Activated naive CD4-positive, alpha-beta T cell treated with anti-CD3 and anti-CD28 coated beads, Interleukin-2, amount 50 U/mL, for 24 hours (primary cell): ENCODE measurements at regions not wholly inside any gene's neighbourhood (a gene's known extent, or its start where the extent isn't known, plus 50 kb on each side); places are given as distances from the start of the nearest gene placed in this dataset.

Source experiments
- H3K27ac Mint-ChIP-seq: one replicate; pipeline ENCODE4 v1.8.0; 2021; ENCODE audit warnings: mild to moderate bottlenecking, mixed read lengths
- H3K27me3 Mint-ChIP-seq: one replicate; pipeline ENCODE4 v1.8.0; 2021; ENCODE audit warnings: mixed read lengths
- H3K36me3 Mint-ChIP-seq: one replicate; pipeline ENCODE4 v1.8.0; 2021; ENCODE audit warnings: mixed read lengths
- H3K4me1 Mint-ChIP-seq: one replicate; pipeline ENCODE4 v1.8.0; 2021; ENCODE audit warnings: mixed read lengths
- H3K4me3 Mint-ChIP-seq: one replicate; pipeline ENCODE4 v1.8.0; 2021; ENCODE audit warnings: mild to moderate bottlenecking, mixed read lengths
- H3K9me3 Mint-ChIP-seq: one replicate; pipeline ENCODE4 v1.8.0; 2021; ENCODE audit warnings: mixed read lengths

GRCh38 chr13:85693889-85694511 is 105.2 kb downstream of the SLITRK6 start:
- Mint-ChIP-seq H3K36me3 (no peaks in the 10 kb centered on the region), H3K27me3 (no peaks in the 10 kb centered on the region), H3K4me3 (no peak overlapping the region), H3K9me3 (peaks cover 15% of the 10 kb centered on the region), H3K27ac (no peak overlapping the region), H3K4me1 (no peaks in the 10 kb centered on the region)

DNA sequence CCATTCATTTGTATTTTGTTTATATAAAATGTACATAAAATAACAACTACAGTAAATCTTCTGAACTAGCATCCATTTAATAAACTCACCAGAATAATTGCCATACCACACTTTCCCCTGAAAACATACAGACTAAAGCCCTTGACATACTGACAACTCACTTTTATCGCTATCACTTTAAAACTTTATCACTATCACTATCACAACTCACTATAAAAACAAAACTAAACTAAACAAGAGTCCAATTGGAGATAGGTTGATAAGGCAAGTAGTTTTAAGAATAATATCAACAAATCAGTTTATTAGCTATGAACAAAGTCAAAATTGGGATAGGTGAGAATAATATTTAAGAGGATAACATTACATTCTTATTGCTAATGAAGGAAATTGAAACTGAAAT is 108.9 kb downstream of the SLITRK6 start:
- H3K4me3 Mint-ChIP-seq: no peak overlapping the region
- no peaks in the 10 kb centered on the region for H3K36me3 Mint-ChIP-seq
- H3K27ac Mint-ChIP-seq: no peak overlapping the region
- no peaks in the 10 kb centered on the region for H3K4me1 Mint-ChIP-seq
- peaks cover 11% of the 10 kb centered on the region for H3K9me3 Mint-ChIP-seq
- H3K27me3 Mint-ChIP-seq: no peaks in the 10 kb centered on the region

DNA sequence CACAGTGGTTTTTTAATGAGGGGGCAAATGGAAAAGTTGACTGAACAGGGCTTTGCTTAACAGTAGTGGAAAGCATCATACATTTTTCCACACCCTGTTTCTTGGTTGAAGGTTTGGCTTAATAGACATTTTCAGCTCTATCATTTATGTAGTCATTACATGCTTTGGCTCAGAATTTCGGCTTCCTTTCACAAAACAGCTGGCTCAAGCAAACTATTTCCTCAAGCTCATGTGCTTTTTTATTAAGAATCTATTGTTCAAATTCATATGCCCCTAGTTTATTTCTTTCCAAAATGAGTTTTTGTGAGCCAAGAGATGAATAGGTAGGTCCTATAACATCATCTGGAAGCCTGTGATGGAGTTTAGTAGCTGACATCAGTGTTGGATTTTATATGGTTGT is 113.8 kb downstream of the SLITRK6 start:
- no peak overlapping the region for H3K4me3 Mint-ChIP-seq
- H3K27me3 Mint-ChIP-seq: no peaks in the 10 kb centered on the region
- no peak overlapping the region for H3K27ac Mint-ChIP-seq
- H3K9me3 Mint-ChIP-seq: peaks cover 12% of the 10 kb centered on the region
- H3K36me3 Mint-ChIP-seq: no peaks in the 10 kb centered on the region
- H3K4me1 Mint-ChIP-seq: no peaks in the 10 kb centered on the region

- H3K27ac Mint-ChIP-seq: no peak overlapping the region
- no peaks in the 10 kb centered on the region for H3K36me3 Mint-ChIP-seq
- no peaks in the 10 kb centered on the region for H3K4me1 Mint-ChIP-seq
- no peaks in the 10 kb centered on the region for H3K27me3 Mint-ChIP-seq
- H3K9me3 Mint-ChIP-seq: peaks cover 5% of the 10 kb centered on the region
- H3K4me3 Mint-ChIP-seq: no peak overlapping the region
Measured at GRCh38 chr13:85675151-85675907, 123.9 kb downstream of the SLITRK6 start.

DNA sequence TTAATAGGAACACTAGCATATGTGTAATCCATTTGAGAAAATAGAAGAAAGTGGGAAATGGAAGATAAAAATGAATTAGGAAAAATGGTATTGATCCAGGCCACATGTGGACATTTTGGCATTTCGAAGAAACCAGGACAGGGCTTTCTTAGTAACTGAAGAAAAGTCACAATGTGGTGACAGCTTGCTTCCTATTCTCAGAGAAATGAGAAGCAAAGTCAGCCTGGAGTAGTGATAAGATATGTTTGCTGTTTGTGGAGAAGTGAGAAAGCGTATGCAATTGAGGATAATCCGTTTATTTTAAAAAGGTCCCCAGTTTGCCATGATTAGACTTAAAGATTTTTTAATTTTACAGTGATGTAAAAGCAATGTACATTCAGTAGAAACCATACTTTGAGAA is 127.9 kb downstream of the SLITRK6 start:
- Mint-ChIP-seq H3K4me1 (no peaks in the 10 kb centered on the region), H3K27me3 (no peaks in the 10 kb centered on the region)

GRCh38 chr13:85666356-85666755 is 132.9 kb downstream of the SLITRK6 start:
- Mint-ChIP-seq H3K27me3 (no peaks in the 10 kb centered on the region), H3K4me3 (no peak overlapping the region), H3K4me1 (no peaks in the 10 kb centered on the region), H3K9me3 (peaks cover 15% of the 10 kb centered on the region), H3K27ac (no peak overlapping the region), H3K36me3 (no peaks in the 10 kb centered on the region)

More for the DNA sequence above, 127.9 kb downstream of the SLITRK6 start:
- Mint-ChIP-seq H3K27ac (no peak overlapping the region), H3K4me3 (no peak overlapping the region), H3K36me3 (no peaks in the 10 kb centered on the region), H3K9me3 (peaks cover 20% of the 10 kb centered on the region)

GRCh38 chr13:85665286-85665685 is 133.9 kb downstream of the SLITRK6 start:
- Mint-ChIP-seq H3K36me3 (no peaks in the 10 kb centered on the region), H3K4me1 (no peaks in the 10 kb centered on the region), H3K27me3 (no peaks in the 10 kb centered on the region), H3K4me3 (no peak overlapping the region), H3K9me3 (peaks cover 15% of the 10 kb centered on the region), H3K27ac (no peak overlapping the region)

GRCh38 chr13:85663856-85664255 is 135.4 kb downstream of the SLITRK6 start:
- Mint-ChIP-seq H3K27me3 (no peaks in the 10 kb centered on the region), H3K9me3 (peaks cover 14% of the 10 kb centered on the region), H3K4me3 (no peak overlapping the region), H3K4me1 (no peaks in the 10 kb centered on the region), H3K27ac (no peak overlapping the region), H3K36me3 (no peaks in the 10 kb centered on the region)

- Mint-ChIP-seq H3K4me1 (no peaks in the 10 kb centered on the region), H3K27me3 (no peaks in the 10 kb centered on the region), H3K9me3 (peaks cover 3% of the 10 kb centered on the region), H3K27ac (no peak overlapping the region), H3K36me3 (no peaks in the 10 kb centered on the region), H3K4me3 (no peak overlapping the region)
Measured at GRCh38 chr13:85662186-85662585, 137.0 kb downstream of the SLITRK6 start.

GRCh38 chr13:85661675-85662074 is 137.5 kb downstream of the SLITRK6 start:
- H3K9me3 Mint-ChIP-seq: no peaks in the 10 kb centered on the region
- H3K27me3 Mint-ChIP-seq: no peaks in the 10 kb centered on the region
- H3K27ac Mint-ChIP-seq: no peak overlapping the region
- no peaks in the 10 kb centered on the region for H3K4me1 Mint-ChIP-seq
- no peak overlapping the region for H3K4me3 Mint-ChIP-seq
- H3K36me3 Mint-ChIP-seq: no peaks in the 10 kb centered on the region

GRCh38 chr13:85659493-85659892 is 139.7 kb downstream of the SLITRK6 start:
- no peaks in the 10 kb centered on the region for H3K27me3 Mint-ChIP-seq
- no peak overlapping the region for H3K4me3 Mint-ChIP-seq
- H3K9me3 Mint-ChIP-seq: no peaks in the 10 kb centered on the region
- no peak overlapping the region for H3K27ac Mint-ChIP-seq
- H3K36me3 Mint-ChIP-seq: no peaks in the 10 kb centered on the region
- no peaks in the 10 kb centered on the region for H3K4me1 Mint-ChIP-seq

- Mint-ChIP-seq H3K4me3 (no peak overlapping the region), H3K27ac (no peak overlapping the region), H3K27me3 (no peaks in the 10 kb centered on the region), H3K36me3 (no peaks in the 10 kb centered on the region), H3K4me1 (no peaks in the 10 kb centered on the region), H3K9me3 (no peaks in the 10 kb centered on the region)
Measured at GRCh38 chr13:85657942-85658341, 141.3 kb downstream of the SLITRK6 start.

DNA sequence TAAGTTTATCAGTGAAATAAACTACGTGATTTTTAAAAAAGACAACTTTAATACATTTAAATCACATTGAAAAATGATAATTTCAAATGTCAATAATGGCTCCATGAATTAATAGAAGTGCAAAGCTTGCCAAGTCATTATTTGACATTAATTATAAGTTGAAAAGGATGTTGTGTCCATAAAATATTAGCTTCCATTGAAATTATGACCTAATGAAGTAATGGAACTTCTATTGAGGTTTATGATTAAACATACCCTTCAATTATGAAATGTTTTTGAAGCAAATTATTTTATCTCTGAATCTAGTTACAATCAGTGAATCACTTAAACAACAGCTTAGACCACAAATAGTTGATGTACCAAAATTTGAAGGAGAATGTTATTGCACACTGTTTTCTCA is 144.2 kb downstream of the SLITRK6 start:
- Mint-ChIP-seq H3K36me3 (no peaks in the 10 kb centered on the region), H3K27me3 (no peaks in the 10 kb centered on the region), H3K9me3 (no peaks in the 10 kb centered on the region)

DNA sequence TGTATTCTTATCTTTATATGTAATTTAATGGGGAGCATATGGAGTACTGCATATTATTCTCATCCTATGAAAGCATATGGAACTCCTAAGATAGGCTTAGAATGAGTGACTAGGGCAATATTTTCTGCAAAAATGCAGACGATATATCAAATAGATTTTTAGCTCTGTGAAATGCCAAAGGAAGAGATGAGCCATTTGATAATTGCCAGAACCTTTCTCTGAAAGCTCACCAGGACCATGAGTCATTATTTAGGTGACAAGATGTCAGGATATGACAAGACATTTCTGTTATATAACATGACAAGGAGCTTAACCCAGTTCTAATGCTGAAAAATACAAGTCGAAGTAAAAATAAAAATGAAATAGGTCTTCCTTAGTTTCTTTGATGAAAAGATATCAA is 145.0 kb downstream of the SLITRK6 start:
- Mint-ChIP-seq H3K36me3 (no peaks in the 10 kb centered on the region), H3K27me3 (no peaks in the 10 kb centered on the region), H3K4me1 (no peaks in the 10 kb centered on the region), H3K9me3 (peaks cover 2% of the 10 kb centered on the region), H3K27ac (no peak overlapping the region), H3K4me3 (no peak overlapping the region)

More for the DNA sequence above, 144.2 kb downstream of the SLITRK6 start:
- H3K4me1 Mint-ChIP-seq: no peaks in the 10 kb centered on the region
- H3K4me3 Mint-ChIP-seq: no peak overlapping the region
- H3K27ac Mint-ChIP-seq: no peak overlapping the region

DNA sequence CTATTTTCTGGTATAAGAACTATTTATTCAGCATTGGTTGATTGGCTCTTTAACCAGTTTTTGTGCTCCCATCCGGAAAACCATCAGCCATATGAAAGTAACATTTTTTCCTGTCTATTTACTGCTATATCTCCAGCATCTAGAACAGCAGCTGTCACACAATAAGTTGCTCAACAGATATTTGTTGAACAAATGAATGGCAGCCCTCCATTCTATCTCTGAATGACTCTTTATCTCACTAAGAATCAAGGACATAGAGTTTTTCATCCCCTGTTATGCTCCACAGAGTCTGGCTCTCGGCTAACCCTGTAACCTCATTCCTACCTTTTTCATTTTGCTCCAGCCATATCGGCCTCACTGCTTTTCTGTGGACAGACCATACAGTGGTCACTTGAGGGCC is 145.5 kb downstream of the SLITRK6 start:
- Mint-ChIP-seq H3K4me3 (no peak overlapping the region), H3K36me3 (no peaks in the 10 kb centered on the region), H3K4me1 (no peaks in the 10 kb centered on the region), H3K9me3 (peaks cover 8% of the 10 kb centered on the region), H3K27me3 (no peaks in the 10 kb centered on the region), H3K27ac (peak overlapping the region; percentile 13)

DNA sequence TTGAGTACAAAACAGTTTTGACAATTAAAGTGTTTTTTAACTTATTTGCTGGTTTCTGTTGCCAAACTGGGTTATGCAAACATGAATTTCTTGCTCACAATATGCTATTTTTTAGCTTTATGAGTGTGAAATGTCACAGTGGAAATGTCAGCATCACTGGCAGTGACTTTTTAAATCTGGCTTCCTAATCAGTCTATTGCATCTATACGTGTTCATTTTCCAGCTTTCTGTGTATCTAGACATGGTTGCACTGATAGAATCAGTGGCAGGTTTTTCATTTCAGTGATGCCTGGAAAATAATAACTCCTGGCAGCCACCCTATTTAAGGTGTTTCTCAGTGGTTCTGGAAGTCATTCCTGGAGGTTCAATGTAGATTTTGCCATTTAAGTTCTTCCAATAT is 146.7 kb downstream of the SLITRK6 start:
- Mint-ChIP-seq H3K27me3 (no peaks in the 10 kb centered on the region), H3K27ac (no peak overlapping the region), H3K4me3 (no peak overlapping the region), H3K4me1 (no peaks in the 10 kb centered on the region), H3K9me3 (peaks cover 10% of the 10 kb centered on the region), H3K36me3 (no peaks in the 10 kb centered on the region)
